Natural killer cell (primary cell): ENCODE measurements at regions not wholly inside any gene's neighbourhood (a gene's known extent, or its start where the extent isn't known, plus 50 kb on each side); places are given as distances from the start of the nearest gene placed in this dataset.

Experiments
- ATAC-seq, 3 donors: fragments of 150-1000 bp in 2 of 3; fragments of 200-7000 bp in 1 of 3; cut with Tn5 transposase; 1 replicate in 1 of 3; 2 replicates in 2 of 3; pipeline ENCODE4 v1.10.0; 2021; ENCODE audit warnings: mild to moderate bottlenecking in 2 of 3, moderate library complexity in 2 of 3
- DNase-seq, 2 donors: peaks; one replicate each; pipeline versions ENCODE4 v3.0.0 to v3.0.0-alpha.2; 2013 to 2021; ENCODE audit warnings: mixed read lengths in 1 of 2
- H3K27ac ChIP-seq: one replicate; pipeline ENCODE4 v1.5.1; 2013; ENCODE audit warnings: mild to moderate bottlenecking, low read length
- H3K27me3 ChIP-seq: one replicate; pipeline ENCODE4 v1.6.1; 2013; ENCODE audit warnings: low read length; ENCODE audit not compliant: control insufficient read depth, insufficient read depth
- H3K36me3 ChIP-seq: one replicate; pipeline ENCODE4 v1.6.1; 2013; ENCODE audit warnings: low read length; ENCODE audit not compliant: control insufficient read depth, insufficient read depth
- H3K4me1 ChIP-seq: one replicate; pipeline ENCODE4 v1.6.1; 2013; ENCODE audit warnings: low read length; ENCODE audit not compliant: control insufficient read depth, insufficient read depth
- H3K4me3 ChIP-seq: one replicate; pipeline ENCODE4 v1.5.1; 2013; ENCODE audit warnings: low read length
- H3K9me3 ChIP-seq: one replicate; pipeline ENCODE4 v1.6.1; 2013; ENCODE audit warnings: low read length; ENCODE audit not compliant: control insufficient read depth, insufficient read depth
- H3K27ac Mint-ChIP-seq, 2 donors: one replicate each; pipeline ENCODE4 v1.8.0; 2022; ENCODE audit warnings: mild to moderate bottlenecking in 2 of 2, mixed read lengths in 2 of 2, moderate library complexity in 1 of 2
- H3K27me3 Mint-ChIP-seq, 2 donors: one replicate each; pipeline ENCODE4 v1.8.0; 2022; ENCODE audit warnings: low read depth in 2 of 2, mixed read lengths in 2 of 2
- H3K36me3 Mint-ChIP-seq: one replicate; pipeline ENCODE4 v1.8.0; 2022; ENCODE audit warnings: mixed read lengths
- H3K4me1 Mint-ChIP-seq, 2 donors: one replicate each; pipeline ENCODE4 v1.8.0; 2022; ENCODE audit warnings: mixed read lengths in 2 of 2
- H3K4me3 Mint-ChIP-seq: one replicate; pipeline ENCODE4 v1.8.0; 2022; ENCODE audit warnings: mild to moderate bottlenecking, moderate library complexity, mixed read lengths
- H3K9me3 Mint-ChIP-seq, 2 donors: one replicate each; pipeline ENCODE4 v1.8.0; 2022; ENCODE audit warnings: mixed read lengths in 2 of 2
- CTCF ChIP-seq: fragments of 200-600 bp; IDR thresholded peaks from one replicate; pipeline ENCODE4 v1.8.0; 2022; ENCODE audit warnings: antibody characterized with exemption
- WGBS: methylation state at CpG from one replicate; pipeline ENCODE4 v1.1.7; 2013; ENCODE audit warnings: missing lambda C conversion rate; ENCODE audit not compliant: insufficient coverage; 5-methylcytosine and 5-hydroxymethylcytosine counted together
- intact Hi-C: fragments of 100-400 bp; cut with micrococcal nuclease; formaldehyde crosslinking; loops from one replicate; pipeline ENCODE4 v1.14.2; 2022

DNA sequence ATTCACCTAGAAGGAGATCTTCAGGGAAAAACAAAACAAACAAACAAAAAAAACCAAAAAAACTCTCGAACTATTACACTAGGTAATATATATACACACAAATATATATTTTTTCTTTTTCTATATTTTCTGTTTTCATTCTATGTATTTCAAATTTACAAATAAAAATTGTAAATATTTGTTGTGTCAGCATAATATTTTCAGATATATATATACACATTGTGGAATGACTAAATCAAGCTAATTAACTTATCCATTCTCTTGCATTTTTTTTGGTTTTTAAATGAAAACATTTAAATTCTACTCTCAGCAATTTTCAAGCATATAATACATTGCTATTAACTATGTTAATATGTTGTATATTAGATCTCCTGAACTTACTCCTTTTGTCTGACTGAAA is 762.0 kb upstream of the PCDH10 start:
- Mint-ChIP-seq H3K4me1 (no peaks in the 10 kb centered on the region), H3K27me3 (no peaks in the 10 kb centered on the region), H3K9me3 (peaks cover 4 to 25% of the 10 kb centered on the region in 2 donors), H3K4me3 (no peak overlapping the region), H3K36me3 (peaks cover 9% of the 10 kb centered on the region), H3K27ac (no peak overlapping the region)
- H3K9me3 ChIP-seq: peaks cover 3% of the 10 kb centered on the region
- H3K27me3 ChIP-seq: no peaks in the 10 kb centered on the region
- DNase-seq (no peak), ATAC-seq (no peak)
- H3K27ac ChIP-seq: no peak overlapping the region
- no peaks in the 10 kb centered on the region for H3K36me3 ChIP-seq
- no peaks in the 10 kb centered on the region for H3K4me1 ChIP-seq
- TF ChIP-seq CTCF: no peak
- intact Hi-C loops: no loop called here
- no peak overlapping the region for H3K4me3 ChIP-seq
- no CpG with 5 or more reads among the region's 1 CpG for WGBS

DNA sequence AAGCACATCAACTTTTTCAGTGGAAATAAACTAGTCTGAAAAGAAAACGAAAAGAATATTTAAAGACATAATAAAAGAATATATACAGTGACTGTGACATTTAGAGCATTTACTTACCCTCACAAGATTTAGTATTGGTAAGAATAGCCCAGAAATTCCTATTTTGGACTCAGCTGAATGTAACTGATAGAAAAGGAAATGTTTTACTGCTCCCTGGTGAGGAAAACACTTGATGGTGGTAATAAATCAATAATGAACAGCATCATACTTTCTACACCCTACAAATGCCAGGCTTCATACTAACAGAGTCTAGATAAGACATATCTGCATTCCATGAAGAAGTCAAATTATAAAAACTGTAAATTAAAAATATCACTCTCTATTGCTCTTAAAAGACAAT is 753.5 kb upstream of the PCDH10 start:
- H3K27me3 Mint-ChIP-seq: no peaks in the 10 kb centered on the region
- peaks cover 3% of the 10 kb centered on the region for H3K9me3 ChIP-seq
- no peaks in the 10 kb centered on the region for H3K27me3 ChIP-seq
- intact Hi-C loops: no loop called here
- WGBS: no CpG with 5 or more reads among the region's 1 CpG
- H3K9me3 Mint-ChIP-seq: peaks cover 8 to 26% of the 10 kb centered on the region in 2 donors
- no peaks in the 10 kb centered on the region for H3K4me1 ChIP-seq
- TF ChIP-seq CTCF: no peak
- no peak for DNase-seq
- H3K36me3 ChIP-seq: no peaks in the 10 kb centered on the region
- no peak overlapping the region for H3K27ac ChIP-seq
- no peak for ATAC-seq
- H3K36me3 Mint-ChIP-seq: no peaks in the 10 kb centered on the region
- H3K4me3 ChIP-seq: no peak overlapping the region
- H3K4me1 Mint-ChIP-seq: no peaks in the 10 kb centered on the region
- no peak overlapping the region for H3K27ac Mint-ChIP-seq
- H3K4me3 Mint-ChIP-seq: no peak overlapping the region

- Histone ChIP-seq H3K27ac (no peak overlapping the region), H3K4me1 (no peaks in the 10 kb centered on the region), H3K4me3 (no peak overlapping the region), H3K27me3 (no peaks in the 10 kb centered on the region), H3K36me3 (no peaks in the 10 kb centered on the region), H3K9me3 (no peaks in the 10 kb centered on the region)
- Mint-ChIP-seq H3K4me3 (no peak overlapping the region), H3K27me3 (no peaks in the 10 kb centered on the region), H3K9me3 (peaks cover 10 to 27% of the 10 kb centered on the region in 2 donors), H3K4me1 (no peaks in the 10 kb centered on the region), H3K27ac (no peak overlapping the region), H3K36me3 (peaks cover 8% of the 10 kb centered on the region)
- intact Hi-C loops: no loop called here
- 86% methylated on average over 1 of the region's 1 CpG for WGBS
- no peak for DNase-seq
- ATAC-seq: no peak
- no peak for TF ChIP-seq CTCF
Observed at GRCh38 chr4:132396636-132397035, 752.5 kb upstream of the PCDH10 start.

- H3K36me3 ChIP-seq: no peaks in the 10 kb centered on the region
- intact Hi-C loops: no loop called here
- TF ChIP-seq CTCF: no peak
- ATAC-seq (no peak), DNase-seq (no peak)
- Mint-ChIP-seq H3K27me3 (no peaks in the 10 kb centered on the region), H3K27ac (no peak overlapping the region), H3K9me3 (peaks cover 17 to 22% of the 10 kb centered on the region in 2 donors), H3K4me3 (no peak overlapping the region), H3K36me3 (no peaks in the 10 kb centered on the region), H3K4me1 (no peaks in the 10 kb centered on the region)
- H3K27ac ChIP-seq: no peak overlapping the region
- no peaks in the 10 kb centered on the region for H3K4me1 ChIP-seq
- H3K27me3 ChIP-seq: no peaks in the 10 kb centered on the region
- no peak overlapping the region for H3K4me3 ChIP-seq
- WGBS: 66% methylated on average over 3 of the region's 3 CpGs
- peaks cover 16% of the 10 kb centered on the region for H3K9me3 ChIP-seq
Observed at GRCh38 chr4:132417220-132417619, 731.9 kb upstream of the PCDH10 start.
